SK-N-MC (cell line): ENCODE measurements at regions not wholly inside any gene's neighbourhood (a gene's known extent, or its start where the extent isn't known, plus 50 kb on each side); places are given as distances from the start of the nearest gene placed in this dataset.

Experiments used
- EZH2 ChIP-seq: fragments of 200-600 bp; sonication (generic); IDR thresholded peaks from one replicate; pipeline ENCODE4 v1.6.1; 2017; ENCODE audit warnings: antibody characterized with exemption
- FOXP2 ChIP-seq: optimal IDR thresholded peaks from 2 replicates; pipeline ENCODE3; 2011; ENCODE audit warnings: mild to moderate bottlenecking, moderate library complexity; ENCODE audit not compliant: insufficient read depth; ENCODE audit errors: extremely low read length, control extremely low read depth
- POLR2AphosphoS5 ChIP-seq: IDR thresholded peaks from 2 replicates; pipeline ENCODE4 v1.6.1; 2012; ENCODE audit warnings: mild to moderate bottlenecking, low read depth, low read length, borderline replicate concordance

DNA sequence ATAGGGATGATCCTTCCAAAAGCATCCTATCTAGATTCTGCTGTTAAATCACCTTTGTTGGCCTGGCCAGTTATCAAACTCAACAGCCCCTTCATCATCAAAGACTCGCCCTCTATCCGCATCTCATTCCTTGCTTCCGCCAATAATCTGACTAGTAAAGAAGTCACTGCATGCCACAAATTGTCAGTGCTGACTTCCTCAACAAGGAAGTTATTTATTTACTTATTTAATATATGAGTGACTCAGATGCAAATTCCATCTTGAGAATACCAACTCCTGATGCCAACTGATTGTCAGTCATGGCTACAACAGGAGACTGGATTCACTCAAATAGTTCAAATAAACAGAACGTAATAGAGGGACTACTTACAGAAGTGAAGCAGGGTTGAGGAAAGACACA lies 283.8 kb downstream of the TRIML1 start:
- TF ChIP-seq POLR2AphosphoS5 (no peak), EZH2 (no peak), FOXP2 (no peak)
